DND-41 (cell line): ENCODE measurements at regions not wholly inside any gene's neighbourhood (a gene's known extent, or its start where the extent isn't known, plus 50 kb on each side); places are given as distances from the start of the nearest gene placed in this dataset.

Experiments
- ATAC-seq: fragments of 200-7000 bp; cut with Tn5 transposase; 3 replicates; pipeline ENCODE4 v1.9.1; 2021; ENCODE audit warnings: low read depth; ENCODE audit not compliant: insufficient read depth
- DNase-seq: peaks from one replicate; pipeline ENCODE4 v3.0.0-alpha.2; 2020
- H2AFZ ChIP-seq: 2 replicates; pipeline ENCODE4 v1.6.0; 2012; ENCODE audit warnings: low read depth, low read length
- H3K27ac ChIP-seq: 2 replicates; pipeline ENCODE4 v1.5.1; 2012; ENCODE audit warnings: low read length, inconsistent platforms
- H3K27me3 ChIP-seq: fragments of 200-600 bp; sonication (generic); 2 replicates; pipeline ENCODE4 v1.6.0; 2012; ENCODE audit warnings: low read length, mild to moderate bottlenecking, inconsistent platforms; ENCODE audit not compliant: insufficient read depth, poor library complexity
- H3K36me3 ChIP-seq: 2 replicates; pipeline ENCODE4 v1.5.1; 2012; ENCODE audit warnings: low read length, inconsistent platforms; ENCODE audit not compliant: insufficient read depth
- H3K4me1 ChIP-seq: 2 replicates; pipeline ENCODE4 v1.5.1; 2012; ENCODE audit warnings: mild to moderate bottlenecking, low read length; ENCODE audit not compliant: insufficient read depth
- H3K4me2 ChIP-seq: 2 replicates; pipeline ENCODE4 v1.6.0; 2012; ENCODE audit warnings: mild to moderate bottlenecking, moderate library complexity, low read length, inconsistent platforms; ENCODE audit not compliant: insufficient read depth
- H3K4me3 ChIP-seq, 2 experiments: fragments of 200-600 bp in 1 of 2; shearing (Covaris generic) in 1 of 2; 2 replicates each; pipeline ENCODE4 v1.5.1; 2012 to 2016; ENCODE audit warnings: inconsistent platforms in 2 of 2, low read length in 2 of 2, mild to moderate bottlenecking in 2 of 2, low read depth in 1 of 2, moderate library complexity in 1 of 2
- H3K79me2 ChIP-seq: 2 replicates; pipeline ENCODE4 v1.6.0; 2012; ENCODE audit warnings: low read length, inconsistent platforms; ENCODE audit not compliant: insufficient read depth
- H3K9ac ChIP-seq: 2 replicates; pipeline ENCODE4 v1.6.0; 2012; ENCODE audit warnings: low read depth, mild to moderate bottlenecking, inconsistent platforms, low read length, moderate library complexity
- H3K9me3 ChIP-seq: 2 replicates; pipeline ENCODE4 v1.5.1; 2012; ENCODE audit warnings: low read length, moderate library complexity, mild to moderate bottlenecking, inconsistent platforms; ENCODE audit not compliant: insufficient read depth, severe bottlenecking
- H4K20me1 ChIP-seq: 2 replicates; pipeline ENCODE4 v1.6.0; 2012; ENCODE audit warnings: low read length; ENCODE audit not compliant: insufficient read depth
- CTCF ChIP-seq: IDR thresholded peaks from 2 replicates; pipeline ENCODE4 v1.5.1; 2012; ENCODE audit warnings: borderline replicate concordance, low read length, moderate library complexity, mild to moderate bottlenecking; ENCODE audit not compliant: poor library complexity, severe bottlenecking; ENCODE audit errors: extremely low read depth
- EZH2 ChIP-seq: IDR thresholded peaks from 3 replicates; pipeline ENCODE4 v1.6.1; 2012; ENCODE audit warnings: borderline replicate concordance, low read depth, mild to moderate bottlenecking, moderate library complexity, low read length, inconsistent platforms; ENCODE audit not compliant: severe bottlenecking

- H3K36me3 ChIP-seq, result no peaks in the 10 kb centered on the region
- TF ChIP-seq EZH2 (no peak), CTCF (no peak)
- no peaks in the 10 kb centered on the region for H4K20me1 ChIP-seq
- H2AFZ ChIP-seq, result no peak overlapping the region
- ATAC-seq (no peak), DNase-seq (no peak)
- H3K9ac ChIP-seq, result no peak overlapping the region
- H3K4me1 ChIP-seq, result no peaks in the 10 kb centered on the region
- no peak overlapping the region for H3K27ac ChIP-seq
- no peak overlapping the region for H3K4me3 ChIP-seq
- H3K27me3 ChIP-seq, result no peaks in the 10 kb centered on the region
- no peak overlapping the region for H3K4me2 ChIP-seq
- no peaks in the 10 kb centered on the region for H3K9me3 ChIP-seq
- no peaks in the 10 kb centered on the region for H3K79me2 ChIP-seq
Measured at GRCh38 chr10:9688711-9689110, 1329.0 kb upstream of the CELF2 start.

GRCh38 chr10:9707216-9707615 lies 1310.5 kb upstream of the CELF2 start:
- Histone ChIP-seq H3K79me2 (no peaks in the 10 kb centered on the region), H2AFZ (no peak overlapping the region), H3K27me3 (no peaks in the 10 kb centered on the region), H3K4me3 (no peak overlapping the region), H3K9ac (no peak overlapping the region), H4K20me1 (no peaks in the 10 kb centered on the region), H3K27ac (no peak overlapping the region), H3K4me2 (no peak overlapping the region), H3K4me1 (no peaks in the 10 kb centered on the region), H3K9me3 (no peaks in the 10 kb centered on the region), H3K36me3 (no peaks in the 10 kb centered on the region)
- TF ChIP-seq CTCF (no peak), EZH2 (no peak)
- no peak for DNase-seq
- no peak for ATAC-seq

- H2AFZ ChIP-seq, result no peak overlapping the region
- H3K4me2 ChIP-seq, result no peak overlapping the region
- H3K36me3 ChIP-seq, result no peaks in the 10 kb centered on the region
- ATAC-seq (no peak), DNase-seq (no peak)
- no peak overlapping the region for H3K27ac ChIP-seq
- H3K79me2 ChIP-seq, result no peaks in the 10 kb centered on the region
- H3K4me1 ChIP-seq, result no peaks in the 10 kb centered on the region
- TF ChIP-seq EZH2 (no peak), CTCF (no peak)
- H3K9ac ChIP-seq, result no peak overlapping the region
- H4K20me1 ChIP-seq, result no peaks in the 10 kb centered on the region
- H3K4me3 ChIP-seq, result no peak overlapping the region
- peaks cover 3% of the 10 kb centered on the region for H3K9me3 ChIP-seq
- H3K27me3 ChIP-seq, result no peaks in the 10 kb centered on the region
Measured at GRCh38 chr10:9709849-9710248, 1307.8 kb upstream of the CELF2 start.

- Histone ChIP-seq H3K9ac (no peak overlapping the region), H3K27ac (no peak overlapping the region), H3K9me3 (peaks cover 3% of the 10 kb centered on the region), H3K4me1 (no peaks in the 10 kb centered on the region), H3K4me2 (no peak overlapping the region), H3K4me3 (no peak overlapping the region), H3K27me3 (no peaks in the 10 kb centered on the region), H3K36me3 (no peaks in the 10 kb centered on the region), H2AFZ (no peak overlapping the region), H4K20me1 (no peaks in the 10 kb centered on the region), H3K79me2 (no peaks in the 10 kb centered on the region)
- no peak for TF ChIP-seq CTCF
- TF ChIP-seq EZH2, result no peak
- ATAC-seq (no peak), DNase-seq (no peak)
Measured at GRCh38 chr10:9712393-9712792, 1305.3 kb upstream of the CELF2 start.
